GM12892 (cell line): ENCODE measurements at regions not wholly inside any gene's neighbourhood (a gene's known extent, or its start where the extent isn't known, plus 50 kb on each side); places are given as distances from the start of the nearest gene placed in this dataset.

Experiments used
- DNase-seq: peaks from one replicate; pipeline ENCODE4 v3.0.0; 2011; ENCODE audit not compliant: insufficient read length
- FAIRE-seq: peaks from 2 replicates; lab custom pipeline; 2011; peaks lifted over from hg19 to GRCh38; lab: Jason Lieb, UNC
- POLR2A ChIP-seq: IDR thresholded peaks from 2 replicates; pipeline ENCODE4 v1.6.1; 2011; ENCODE audit warnings: low read depth, low read length, control low read depth
- POLR2AphosphoS5 ChIP-seq: IDR thresholded peaks from 2 replicates; pipeline ENCODE4 v1.6.1; 2011; ENCODE audit warnings: low read depth, low read length, control low read depth
- TAF1 ChIP-seq: IDR thresholded peaks from 2 replicates; pipeline ENCODE4 v1.6.1; 2011; ENCODE audit warnings: low read depth, mild to moderate bottlenecking, control low read depth, low read length, borderline replicate concordance

DNA sequence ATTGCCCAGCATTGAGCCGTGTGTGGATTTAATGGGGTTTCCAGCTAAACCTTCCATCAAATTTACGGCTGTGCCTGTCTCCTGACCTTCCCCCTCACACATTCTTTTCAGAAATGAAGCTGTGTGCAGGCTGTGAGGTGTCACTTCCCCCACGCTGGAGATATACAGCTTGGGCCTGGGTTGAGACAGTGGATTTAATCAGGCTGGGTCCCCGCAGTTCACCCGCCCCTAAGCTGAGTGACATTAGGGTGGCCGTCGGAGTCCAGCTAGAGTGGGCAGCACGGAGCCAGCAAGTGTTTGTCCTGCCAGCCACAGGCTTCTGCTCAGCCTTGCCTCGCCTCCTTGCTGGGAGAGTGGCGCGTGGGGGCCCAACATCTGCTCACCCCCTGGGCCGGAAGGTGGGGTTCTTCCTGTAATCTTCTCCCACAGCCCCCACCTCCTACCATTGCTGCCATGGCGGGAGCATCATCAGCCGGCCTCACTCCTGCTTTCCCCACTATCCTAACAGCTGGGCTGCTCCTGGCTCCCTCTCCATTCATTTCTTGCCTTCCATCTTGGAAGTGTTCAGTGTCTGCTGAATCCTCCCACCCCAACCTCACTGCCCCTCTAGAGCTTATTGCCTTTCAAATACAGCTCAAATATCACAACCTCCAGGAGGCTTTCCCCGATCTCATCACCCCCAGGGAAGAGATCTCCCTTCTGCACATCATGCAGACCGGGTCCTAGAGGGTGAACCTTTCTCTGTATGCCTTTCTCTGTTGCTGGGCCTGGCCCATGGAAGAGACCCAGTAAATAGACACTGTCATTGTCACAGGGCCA lies 149.0 kb downstream of the GLI2 start:
- no peak for FAIRE-seq
- no peak for TF ChIP-seq POLR2AphosphoS5
- TF ChIP-seq TAF1 = no peak
- TF ChIP-seq POLR2A = no peak
- DNase-seq = no peak

DNA sequence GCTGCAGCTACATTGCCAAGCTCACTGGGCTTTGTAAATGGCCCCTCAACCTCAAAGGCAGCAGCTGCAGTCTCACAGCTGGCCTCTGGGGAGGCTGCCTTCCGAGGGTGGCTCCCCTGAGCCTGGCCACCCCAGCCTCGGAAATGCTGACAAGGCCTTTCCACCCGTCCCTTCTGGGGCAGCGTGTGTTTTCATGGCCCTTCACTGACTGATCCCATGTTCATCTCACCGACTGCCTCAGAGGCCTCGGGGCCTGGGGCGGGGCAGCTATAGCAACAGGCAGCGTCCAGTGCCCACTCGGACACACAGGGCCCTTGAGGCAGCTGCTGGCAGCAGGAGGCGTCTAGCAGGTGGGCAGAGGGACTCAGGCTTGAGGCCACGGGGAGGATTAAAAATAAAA lies 149.7 kb downstream of the GLI2 start:
- TF ChIP-seq TAF1 (no peak), POLR2AphosphoS5 (no peak), POLR2A (no peak)
- DNase-seq = no peak
- FAIRE-seq = no peak

DNA sequence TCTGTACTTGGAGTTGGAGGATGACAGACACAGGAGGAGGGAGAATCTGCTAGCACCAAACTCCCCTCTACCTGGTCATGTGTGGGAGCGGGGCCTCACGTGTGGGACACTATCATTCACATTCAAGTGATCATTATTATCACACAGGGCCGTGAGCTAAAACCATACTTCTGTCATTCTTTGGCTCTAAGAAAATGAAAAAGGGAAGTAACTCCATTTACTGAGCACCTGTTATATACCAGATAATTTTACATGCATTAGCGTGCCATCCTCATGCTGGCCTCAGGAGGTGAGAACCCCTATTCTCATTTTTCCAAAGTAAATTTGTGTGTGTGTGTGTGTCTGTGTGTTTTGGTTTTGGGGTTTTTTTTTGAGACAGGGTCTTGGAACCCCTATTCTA lies 150.1 kb downstream of the GLI2 start:
- DNase-seq (no peak), FAIRE-seq (no peak)
- TF ChIP-seq POLR2A (no peak), POLR2AphosphoS5 (no peak), TAF1 (no peak)

DNA sequence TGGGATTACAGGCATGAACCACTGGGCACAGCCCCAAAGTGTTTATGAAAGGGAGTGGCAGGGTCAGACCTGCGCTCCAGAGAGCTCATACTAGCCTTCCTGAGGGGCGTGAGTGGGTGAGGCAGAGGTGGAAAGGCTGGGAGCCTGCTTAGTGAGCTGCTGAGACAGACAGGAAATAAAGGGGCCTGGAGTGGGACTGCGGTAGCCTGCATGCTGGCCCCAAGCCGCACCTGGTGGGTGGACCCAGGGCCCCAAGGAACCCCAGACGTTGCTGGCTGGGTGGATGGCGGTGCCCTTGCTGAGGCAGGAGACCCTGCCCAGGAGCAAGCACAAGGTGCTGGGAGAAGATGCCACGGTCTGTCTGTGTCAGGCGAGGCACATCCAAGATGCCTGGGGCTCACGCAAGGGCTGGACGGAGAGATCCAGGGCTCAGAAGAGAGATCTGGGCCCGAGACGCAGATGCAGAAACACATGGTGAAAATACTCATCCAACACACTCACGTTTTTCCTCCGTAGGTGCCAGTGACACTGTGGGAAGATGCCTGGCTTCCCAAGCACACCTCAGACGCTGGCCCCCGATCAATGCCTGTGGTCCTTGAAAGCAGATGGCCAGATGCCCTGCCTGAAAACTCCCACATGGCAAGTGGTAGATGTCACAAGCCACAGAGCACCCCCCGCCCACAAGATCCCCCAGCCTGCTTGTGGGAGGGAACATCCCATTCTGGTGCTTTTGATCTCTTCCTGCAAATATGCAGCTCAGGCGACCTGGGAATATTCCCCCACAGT lies 151.1 kb downstream of the GLI2 start:
- DNase-seq = no peak
- no peak for FAIRE-seq
- no peak for TF ChIP-seq TAF1
- no peak for TF ChIP-seq POLR2A
- TF ChIP-seq POLR2AphosphoS5 = no peak

DNA sequence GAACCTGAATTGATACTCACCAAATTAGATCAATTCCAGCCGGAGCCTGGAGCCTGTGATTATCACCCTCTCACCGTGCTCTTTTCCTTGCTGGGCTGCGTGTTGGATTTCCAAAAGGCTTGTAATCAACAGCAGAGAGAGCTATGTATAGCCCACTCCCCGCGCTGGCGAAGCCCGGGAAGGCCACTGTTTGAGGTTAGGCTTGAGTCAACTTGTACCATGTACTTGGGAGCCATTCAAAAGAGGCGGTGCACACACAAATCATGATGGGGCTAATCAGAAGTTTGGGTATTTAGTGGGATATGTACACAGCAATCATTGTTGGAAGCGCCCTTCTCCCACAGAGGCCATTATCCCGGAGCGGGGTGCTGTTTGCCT lies 151.6 kb downstream of the GLI2 start:
- FAIRE-seq (no peak), DNase-seq (no peak)
- TF ChIP-seq POLR2AphosphoS5 = no peak

DNA sequence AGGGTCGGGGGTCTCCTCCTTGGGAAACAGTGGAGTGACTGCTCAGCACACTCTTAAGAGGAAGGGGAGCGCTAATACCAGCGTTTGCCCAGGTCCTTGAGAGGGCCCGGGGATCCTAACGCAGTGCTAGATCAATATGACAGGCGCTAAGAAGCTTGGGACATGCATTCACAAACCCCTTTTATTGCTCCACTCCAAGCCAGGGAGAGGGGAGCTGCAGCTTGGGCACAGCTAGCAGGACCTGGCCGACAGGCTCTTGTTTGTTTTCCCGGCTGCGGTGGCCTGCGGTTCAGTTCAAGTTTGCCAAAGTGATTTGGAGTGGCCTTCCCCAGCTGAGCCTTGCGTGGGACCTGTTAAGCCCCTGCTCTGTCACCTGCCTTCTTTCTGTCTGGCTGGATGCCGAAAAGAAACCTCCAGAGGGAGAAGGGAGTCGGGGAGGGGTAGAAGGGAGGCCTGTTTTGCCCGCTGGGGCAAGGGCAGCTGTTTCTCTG lies 152.1 kb downstream of the GLI2 start:
- TF ChIP-seq POLR2AphosphoS5 = no peak
- TF ChIP-seq TAF1 = no peak
- TF ChIP-seq POLR2A = no peak
- no peak for FAIRE-seq
- no peak for DNase-seq

DNA sequence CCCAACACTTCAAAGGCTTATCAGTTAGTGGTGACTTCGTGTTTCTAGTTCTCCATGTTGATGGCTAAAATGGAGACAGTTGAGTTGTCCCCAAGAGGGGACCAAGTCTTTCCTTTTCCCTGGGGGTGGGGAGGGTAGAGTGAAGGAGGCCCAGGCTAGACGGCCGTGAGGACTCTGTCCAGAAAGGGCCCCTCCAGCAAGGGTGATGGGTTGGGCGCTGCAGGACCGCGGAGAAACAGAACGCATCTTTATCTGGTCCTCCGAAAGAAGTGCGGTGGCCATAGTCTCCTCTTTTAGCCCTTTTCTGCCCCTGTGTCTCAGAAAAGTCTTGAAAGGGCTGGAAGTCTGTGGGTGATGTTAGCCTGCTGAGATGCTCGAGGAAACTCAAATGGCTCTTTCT lies 153.2 kb downstream of the GLI2 start:
- DNase-seq = no peak
- TF ChIP-seq POLR2A = no peak
- TF ChIP-seq POLR2AphosphoS5 = no peak
- no peak for TF ChIP-seq TAF1
- no peak for FAIRE-seq

DNA sequence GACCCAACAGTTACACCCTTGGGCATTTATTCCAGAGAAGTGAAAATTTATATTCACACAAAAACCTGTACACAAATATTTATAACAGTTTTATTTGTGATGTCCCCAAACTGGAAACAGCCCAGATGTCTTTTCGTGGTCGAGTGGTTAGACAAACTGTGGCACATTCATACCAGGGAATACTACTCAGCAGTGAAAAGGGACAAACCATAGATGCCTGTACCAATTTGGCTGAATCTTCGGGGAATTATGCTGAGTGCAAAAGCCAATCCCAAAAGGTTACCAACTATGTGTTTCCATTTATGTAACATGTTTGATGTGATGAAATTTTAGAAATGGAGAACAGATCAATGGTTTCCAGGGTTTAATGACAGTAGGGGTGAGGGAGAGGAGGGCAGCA lies 154.3 kb downstream of the GLI2 start:
- TF ChIP-seq TAF1 (no peak), POLR2AphosphoS5 (no peak), POLR2A (no peak)
- DNase-seq (no peak), FAIRE-seq (no peak)

DNA sequence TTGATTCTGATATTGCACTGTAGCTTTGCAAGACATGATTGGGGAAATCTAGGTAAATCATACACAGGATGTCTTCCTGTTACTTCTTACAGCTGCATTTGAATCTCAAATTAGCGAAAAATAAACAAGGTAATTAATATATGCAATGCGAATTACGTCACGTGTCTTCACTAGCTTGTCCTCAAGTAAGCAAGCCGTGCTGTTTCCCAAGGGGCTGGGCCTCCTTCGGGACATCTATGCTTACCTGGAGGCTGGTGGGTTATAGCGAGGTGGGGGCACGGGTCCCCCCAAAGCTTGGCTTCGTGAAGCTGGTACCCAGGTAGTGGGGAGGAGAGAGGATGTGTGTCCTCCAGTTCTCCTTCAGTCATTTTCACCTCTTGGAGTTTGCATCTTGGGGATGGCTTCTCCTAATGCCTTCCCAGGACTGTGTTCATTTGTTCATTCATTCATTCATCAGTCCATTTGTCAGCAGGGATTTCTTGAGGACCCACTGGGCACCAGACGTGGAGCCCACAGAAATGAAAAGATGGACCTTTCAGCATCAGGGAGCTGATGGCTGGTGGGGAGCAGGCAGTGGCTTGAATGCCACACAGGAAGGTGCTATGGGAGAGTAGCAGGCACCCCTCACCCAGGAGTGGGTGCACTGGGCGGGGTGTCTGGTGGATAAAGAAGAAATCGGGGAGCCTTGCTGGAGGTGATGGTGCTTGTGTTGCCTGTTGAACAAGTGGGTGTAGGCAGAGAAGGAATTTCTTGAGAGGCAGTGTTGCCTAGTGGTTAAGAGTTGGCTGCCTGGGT lies 155.1 kb downstream of the GLI2 start:
- TF ChIP-seq TAF1 (no peak), POLR2AphosphoS5 (no peak), POLR2A (no peak)
- FAIRE-seq = no peak
- DNase-seq = no peak

DNA sequence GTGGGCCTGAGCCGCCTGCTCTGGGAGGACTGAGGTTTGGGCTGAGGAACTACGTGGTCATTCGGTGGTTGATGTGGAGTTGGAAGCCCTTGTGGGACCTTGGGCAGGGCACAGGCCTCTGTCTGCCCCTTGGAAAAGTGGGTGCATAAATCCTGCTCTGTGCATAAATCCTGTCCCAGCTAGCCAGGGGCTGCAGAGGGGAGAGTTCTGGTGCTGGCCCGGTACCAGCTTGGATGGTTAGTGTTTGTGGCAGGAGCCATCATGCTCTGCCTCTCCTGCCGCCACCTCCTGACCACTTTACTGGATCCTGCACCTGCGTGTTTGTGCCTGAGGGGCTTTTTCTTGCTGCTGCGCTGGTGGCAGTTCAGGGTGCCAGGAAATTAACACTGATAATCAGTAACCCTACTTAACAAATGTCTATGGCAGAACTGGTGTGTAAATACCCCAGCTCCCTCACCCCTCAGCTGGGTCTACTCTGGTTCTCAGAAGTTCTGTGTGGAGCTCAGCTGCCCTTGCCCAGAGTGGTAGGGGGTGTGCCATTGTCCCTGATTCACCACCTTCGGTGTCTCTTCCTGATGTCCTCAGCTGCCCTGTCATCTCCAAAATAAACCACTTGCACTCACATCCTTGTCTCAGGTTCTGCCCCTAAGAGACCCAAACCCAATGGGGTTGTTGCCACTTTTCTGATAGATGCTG lies 156.8 kb downstream of the GLI2 start:
- no peak for FAIRE-seq
- DNase-seq = no peak
- no peak for TF ChIP-seq TAF1
- TF ChIP-seq POLR2AphosphoS5 = no peak
- TF ChIP-seq POLR2A = no peak

DNA sequence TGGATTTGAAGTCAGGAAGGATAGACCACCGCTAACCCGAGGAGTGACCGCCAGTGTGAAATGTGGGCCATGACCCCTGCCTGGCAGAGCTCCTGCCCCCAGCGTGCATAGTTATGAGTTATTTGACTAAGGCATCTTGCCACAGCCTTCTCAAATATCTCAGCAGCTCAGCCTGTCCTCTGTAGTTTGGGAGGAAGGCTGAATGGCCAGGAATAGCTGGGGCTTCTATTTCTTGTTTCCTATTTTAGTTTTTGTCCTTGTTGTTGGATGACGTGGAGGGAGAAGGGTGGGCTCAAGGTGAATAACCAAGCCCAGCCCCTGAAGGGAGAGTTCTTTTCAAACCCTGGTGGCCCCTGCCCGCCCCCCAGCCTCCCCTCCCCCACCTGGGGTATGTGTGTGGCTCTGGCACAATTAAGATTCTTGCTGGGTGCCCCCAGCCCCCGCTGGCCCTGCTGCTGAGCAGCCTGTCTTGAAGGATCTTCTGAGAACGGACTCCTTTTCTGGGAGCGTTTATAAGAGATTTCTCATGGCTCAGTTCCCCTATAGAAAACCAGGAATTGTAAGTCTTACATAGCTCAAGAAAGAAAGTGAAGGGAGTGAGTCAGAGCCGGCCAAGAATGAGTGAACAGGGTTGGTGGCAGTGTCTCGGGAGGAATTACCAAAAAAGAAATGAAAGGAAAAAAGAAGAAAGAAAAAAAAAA lies 157.4 kb downstream of the GLI2 start:
- no peak for TF ChIP-seq POLR2A
- no peak for TF ChIP-seq TAF1
- no peak for TF ChIP-seq POLR2AphosphoS5
- no peak for FAIRE-seq
- DNase-seq = no peak

DNA sequence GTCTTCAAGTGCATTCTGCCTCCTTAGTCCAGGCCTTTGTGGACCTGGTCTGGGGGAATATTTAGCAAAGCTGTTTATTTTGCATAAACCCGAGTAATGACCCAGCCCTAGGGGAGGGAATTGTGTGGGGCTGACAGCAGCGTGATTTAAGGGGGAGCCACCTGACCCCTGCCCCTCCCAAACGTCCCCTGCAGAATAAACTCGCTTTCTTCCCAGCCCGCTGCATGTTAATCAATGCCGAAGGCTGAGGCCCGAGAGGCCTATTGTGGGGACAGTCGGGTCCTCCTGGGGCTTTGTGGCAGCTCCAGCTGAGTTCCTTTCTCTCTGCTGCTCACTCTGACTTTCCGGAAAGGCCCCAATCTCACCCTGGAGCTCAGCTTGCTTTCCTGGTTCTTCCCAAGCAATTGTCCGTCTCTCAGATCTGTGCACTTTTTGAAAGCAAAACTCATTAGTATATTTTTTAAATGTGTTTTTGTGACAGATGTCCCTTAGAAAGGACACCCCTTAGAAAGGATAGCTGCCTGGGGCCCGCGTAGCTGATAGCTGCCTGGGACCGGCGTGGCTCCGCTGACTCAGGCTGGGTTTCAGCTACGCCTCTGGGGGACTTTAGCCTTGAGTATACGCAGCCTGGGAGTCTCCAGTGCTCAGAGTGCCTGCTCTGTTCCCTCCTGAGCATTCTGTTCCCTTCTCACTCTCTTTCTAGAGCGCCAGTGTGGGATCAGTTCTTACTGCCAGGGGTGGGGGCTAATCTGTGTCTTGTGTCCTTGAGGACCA lies 158.3 kb downstream of the GLI2 start:
- TF ChIP-seq TAF1 (no peak), POLR2AphosphoS5 (no peak), POLR2A (no peak)
- DNase-seq (no peak), FAIRE-seq (no peak)
